ENCODE measurements at regions not wholly inside any gene's neighbourhood (a gene's known extent, or its start where the extent isn't known, plus 50 kb on each side); places are given as distances from the start of the nearest gene placed in this dataset.

- TF ChIP-seq TAF1 (IDR thresholded peaks at IDR 0.05; ENCODE audit: low read depth) (no peak), USF1 (IDR thresholded peaks at IDR 0.05) (no peak), YY1 (IDR thresholded peaks at IDR 0.05; ENCODE audit: low read depth) (no peak), EGR1 (IDR thresholded peaks at IDR 0.05) (no peak), TCF12 (IDR thresholded peaks at IDR 0.05; ENCODE audit: low read depth) (no peak), EP300 (IDR thresholded peaks at IDR 0.05; ENCODE audit: borderline replicate concordance) (no peak), CEBPB (IDR thresholded peaks at IDR 0.05) (no peak), TEAD4 (IDR thresholded peaks at IDR 0.05) (no peak)
Observed at GRCh38 chr4:31026256-31026655, 306.1 kb downstream of the PCDH7 start.

- TF ChIP-seq CEBPB (IDR thresholded peaks at IDR 0.05) (no peak), TEAD4 (IDR thresholded peaks at IDR 0.05) (no peak), ZBTB7A (IDR thresholded peaks at IDR 0.05; ENCODE audit: low read depth) (no peak), YY1 (IDR thresholded peaks at IDR 0.05; ENCODE audit: low read depth) (no peak), NFIC (IDR thresholded peaks at IDR 0.05) (no peak), MAX (IDR thresholded peaks at IDR 0.05) (no peak), RAD21 (IDR thresholded peaks at IDR 0.05; ENCODE audit: low read depth) (no peak), USF1 (IDR thresholded peaks at IDR 0.05) (no peak), EP300 (IDR thresholded peaks at IDR 0.05; ENCODE audit: borderline replicate concordance) (no peak), FOXM1 (IDR thresholded peaks at IDR 0.05; ENCODE audit: borderline replicate concordance, low read depth) (no peak), TAF1 (IDR thresholded peaks at IDR 0.05; ENCODE audit: low read depth) (no peak), CREB1 (IDR thresholded peaks at IDR 0.05; ENCODE audit: low read depth) (no peak), EGR1 (IDR thresholded peaks at IDR 0.05) (no peak), REST (IDR thresholded peaks at IDR 0.05; ENCODE audit: low read depth) (no peak), TCF12 (IDR thresholded peaks at IDR 0.05; ENCODE audit: low read depth) (no peak)
Observed at GRCh38 chr4:31034550-31034949, 314.4 kb downstream of the PCDH7 start.

GRCh38 chr4:31035761-31036160, 315.6 kb downstream of the PCDH7 start:
- TF ChIP-seq TAF1 (IDR thresholded peaks at IDR 0.05; ENCODE audit: low read depth) (no peak), USF1 (IDR thresholded peaks at IDR 0.05) (no peak), TCF12 (IDR thresholded peaks at IDR 0.05; ENCODE audit: low read depth) (no peak), MAX (IDR thresholded peaks at IDR 0.05) (no peak), YY1 (IDR thresholded peaks at IDR 0.05; ENCODE audit: low read depth) (no peak), EGR1 (IDR thresholded peaks at IDR 0.05) (no peak), CREB1 (IDR thresholded peaks at IDR 0.05; ENCODE audit: low read depth) (no peak), REST (IDR thresholded peaks at IDR 0.05; ENCODE audit: low read depth) (no peak), EP300 (IDR thresholded peaks at IDR 0.05; ENCODE audit: borderline replicate concordance) (no peak), ZBTB7A (IDR thresholded peaks at IDR 0.05; ENCODE audit: low read depth) (no peak), RAD21 (IDR thresholded peaks at IDR 0.05; ENCODE audit: low read depth) (no peak), FOXM1 (IDR thresholded peaks at IDR 0.05; ENCODE audit: borderline replicate concordance, low read depth) (no peak), NFIC (IDR thresholded peaks at IDR 0.05) (no peak)

- TF ChIP-seq CEBPB (IDR thresholded peaks at IDR 0.05) = no peak
- TF ChIP-seq EGR1 (IDR thresholded peaks at IDR 0.05) = no peak
- TF ChIP-seq TAF1 (IDR thresholded peaks at IDR 0.05; ENCODE audit: low read depth) = no peak
- TF ChIP-seq YY1 (IDR thresholded peaks at IDR 0.05; ENCODE audit: low read depth) = no peak
- no peak for TF ChIP-seq USF1 (IDR thresholded peaks at IDR 0.05)
- no peak for TF ChIP-seq FOXM1 (IDR thresholded peaks at IDR 0.05; ENCODE audit: borderline replicate concordance, low read depth)
- TF ChIP-seq REST (IDR thresholded peaks at IDR 0.05; ENCODE audit: low read depth) = no peak
- no peak for TF ChIP-seq CREB1 (IDR thresholded peaks at IDR 0.05; ENCODE audit: low read depth)
- no peak for TF ChIP-seq NFIC (IDR thresholded peaks at IDR 0.05)
- no peak for TF ChIP-seq EP300 (IDR thresholded peaks at IDR 0.05; ENCODE audit: borderline replicate concordance)
- no peak for TF ChIP-seq MAX (IDR thresholded peaks at IDR 0.05)
- no peak for TF ChIP-seq TEAD4 (IDR thresholded peaks at IDR 0.05)
- no peak for TF ChIP-seq ZBTB7A (IDR thresholded peaks at IDR 0.05; ENCODE audit: low read depth)
- no peak for TF ChIP-seq TCF12 (IDR thresholded peaks at IDR 0.05; ENCODE audit: low read depth)
- TF ChIP-seq RAD21 (IDR thresholded peaks at IDR 0.05; ENCODE audit: low read depth) = no peak
Observed at GRCh38 chr4:31037703-31038102, 317.5 kb downstream of the PCDH7 start.
